ENCODE measurements at regions not wholly inside any gene's neighbourhood (a gene's known extent, or its start where the extent isn't known, plus 50 kb on each side); places are given as distances from the start of the nearest gene placed in this dataset.

GRCh38 chr10:111988646-111989045 is 194.9 kb downstream of the GPAM start:
- TF ChIP-seq POLR2AphosphoS5 (IDR thresholded peaks at IDR 0.05; ENCODE audit: low read depth, low read length) (no peak), POLR2A (IDR thresholded peaks at IDR 0.05; ENCODE audit: low read depth, low read length) (no peak), TAF1 (IDR thresholded peaks at IDR 0.05; ENCODE audit: low read depth, low read length) (no peak), SPI1 (IDR thresholded peaks at IDR 0.05; ENCODE audit: low read depth, low read length) (no peak), POU2F2 (IDR thresholded peaks at IDR 0.05; ENCODE audit: low read depth, low read length) (no peak)

Data from GM12891 (cell line).